ENCODE measurements at regions not wholly inside any gene's neighbourhood (a gene's known extent, or its start where the extent isn't known, plus 50 kb on each side); places are given as distances from the start of the nearest gene placed in this dataset.

- no peak for DNase-seq (ENCODE audit: low read depth in 2 of 2)
Measured at GRCh38 chr3:40810813-40811212, 286.1 kb downstream of the ZNF621 start.

DNA sequence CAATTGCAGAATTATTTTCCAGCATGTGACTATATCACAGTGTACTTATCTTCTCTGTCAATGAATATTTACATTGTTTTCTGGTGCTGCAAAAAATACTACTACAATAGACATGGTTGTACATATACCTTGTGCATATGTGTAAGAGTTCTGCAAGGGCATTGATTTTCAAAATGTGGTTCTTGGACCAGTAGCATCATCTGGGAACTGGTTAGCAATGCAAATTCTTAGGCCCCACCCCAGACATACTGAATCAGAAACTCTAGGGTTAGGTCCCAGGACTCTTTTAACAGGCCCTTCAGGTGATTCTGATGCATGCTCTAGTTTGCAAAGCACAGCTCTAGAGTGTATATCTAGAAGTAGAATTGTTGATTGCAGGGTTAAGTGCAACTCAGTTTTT, 292.3 kb downstream of the ZNF621 start:
- no peak for DNase-seq (ENCODE audit: low read depth in 2 of 2)

DNA sequence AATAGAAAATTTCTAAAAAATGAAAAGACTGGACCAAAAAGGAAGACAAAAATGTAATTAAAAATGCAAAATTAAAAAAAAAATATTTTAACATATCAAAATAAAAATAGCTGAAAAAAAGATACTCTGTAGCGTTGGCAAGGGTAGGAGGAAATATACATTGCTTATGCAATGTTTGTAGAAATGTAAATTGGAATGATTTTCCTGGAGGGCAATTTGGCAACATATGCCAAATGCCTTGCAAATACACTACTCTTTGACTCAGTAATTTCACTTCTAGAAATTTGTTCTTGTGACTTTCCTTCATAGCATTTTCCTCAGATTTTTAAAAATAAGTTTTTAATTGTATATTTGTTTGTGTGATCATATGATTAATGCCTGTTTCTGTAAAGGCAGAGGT, 296.6 kb downstream of the ZNF621 start:
- DNase-seq (ENCODE audit: low read depth in 2 of 2): no peak

GRCh38 chr3:40827226-40827625, 302.5 kb downstream of the ZNF621 start:
- DNase-seq (ENCODE audit: low read depth in 2 of 2): no peak

- no peak for DNase-seq (ENCODE audit: low read depth in 2 of 2)
Measured at GRCh38 chr3:40827942-40828688, 303.4 kb downstream of the ZNF621 start.

DNA sequence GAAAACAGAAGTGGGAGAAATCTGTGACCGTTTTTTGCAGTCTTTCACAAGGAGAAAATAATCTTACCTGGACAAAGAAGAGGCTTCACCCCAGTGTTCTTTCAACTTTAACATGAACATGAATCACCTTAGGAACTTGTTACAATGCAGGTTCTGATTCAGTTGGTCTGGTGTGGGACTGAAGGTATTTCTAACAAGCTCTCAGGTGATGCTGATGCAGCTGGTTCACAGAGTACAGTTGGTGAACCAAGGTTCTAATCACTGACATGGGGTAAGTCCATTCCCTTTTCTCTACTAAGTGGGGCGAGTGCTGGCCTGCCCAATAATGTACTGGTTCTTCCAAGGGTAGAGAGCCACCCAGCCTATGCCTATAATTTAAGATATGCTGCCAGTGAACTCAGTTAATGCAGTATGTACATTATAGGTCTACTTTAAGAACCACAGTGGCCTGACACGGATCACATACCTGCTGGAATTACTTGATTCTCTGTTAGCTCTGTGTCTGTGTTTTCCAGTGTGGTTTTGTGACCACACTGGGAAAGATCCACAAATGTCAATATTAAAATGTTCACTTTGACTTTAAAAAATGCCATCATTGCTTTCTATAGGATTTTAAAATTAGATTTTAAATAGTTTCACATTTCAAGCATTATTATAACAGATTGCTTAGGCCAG, 304.1 kb downstream of the ZNF621 start:
- DNase-seq (ENCODE audit: low read depth in 2 of 2): no peak

DNA sequence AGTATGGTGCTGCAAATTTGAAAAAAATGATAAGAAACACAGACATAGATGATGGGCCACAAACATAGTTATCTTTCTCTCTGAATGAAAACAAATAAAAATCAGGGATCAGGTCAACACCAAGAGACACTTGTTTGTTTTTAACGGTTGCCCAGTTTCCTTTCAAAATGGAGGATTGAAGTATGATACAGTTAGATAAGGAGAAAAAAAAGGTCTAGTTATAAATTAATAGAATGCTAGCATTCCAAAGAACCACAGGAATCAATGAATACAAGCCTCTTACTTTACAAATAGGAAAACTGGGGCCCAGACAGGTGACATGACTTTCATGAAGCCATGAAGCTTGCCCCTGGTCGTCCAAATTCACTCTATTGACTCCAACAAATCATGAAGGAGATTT, 305.1 kb downstream of the ZNF621 start:
- DNase-seq (ENCODE audit: low read depth in 2 of 2): no peak

GRCh38 chr3:40837300-40837699, 312.5 kb downstream of the ZNF621 start:
- DNase-seq (ENCODE audit: low read depth in 2 of 2): no peak

DNA sequence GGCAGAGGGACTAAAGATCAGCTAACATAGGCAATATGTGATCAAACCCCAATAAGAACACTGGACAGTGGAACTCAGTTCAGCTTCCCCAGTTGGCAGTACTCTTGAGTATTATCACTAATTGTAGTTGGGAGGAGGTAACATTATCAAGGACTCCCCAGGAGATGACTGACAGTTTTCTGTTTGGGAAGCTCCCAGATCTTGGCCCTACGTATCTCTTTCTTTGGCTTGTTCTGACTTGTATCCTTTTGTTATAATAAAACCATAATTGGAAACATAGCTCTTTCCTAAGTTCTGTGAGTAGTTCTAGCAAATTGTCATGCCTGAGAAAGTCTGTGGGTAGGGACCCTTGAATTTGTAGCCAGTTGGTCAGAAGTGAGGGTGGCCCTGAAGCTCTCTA, 316.4 kb downstream of the ZNF621 start:
- no peak for DNase-seq (ENCODE audit: low read depth in 2 of 2)

GRCh38 chr3:40841570-40842109, 316.9 kb downstream of the ZNF621 start:
- no peak for DNase-seq (ENCODE audit: low read depth in 2 of 2)

GRCh38 chr3:40842714-40843113, 318.0 kb downstream of the ZNF621 start:
- no peak for DNase-seq (ENCODE audit: low read depth in 2 of 2)

DNA sequence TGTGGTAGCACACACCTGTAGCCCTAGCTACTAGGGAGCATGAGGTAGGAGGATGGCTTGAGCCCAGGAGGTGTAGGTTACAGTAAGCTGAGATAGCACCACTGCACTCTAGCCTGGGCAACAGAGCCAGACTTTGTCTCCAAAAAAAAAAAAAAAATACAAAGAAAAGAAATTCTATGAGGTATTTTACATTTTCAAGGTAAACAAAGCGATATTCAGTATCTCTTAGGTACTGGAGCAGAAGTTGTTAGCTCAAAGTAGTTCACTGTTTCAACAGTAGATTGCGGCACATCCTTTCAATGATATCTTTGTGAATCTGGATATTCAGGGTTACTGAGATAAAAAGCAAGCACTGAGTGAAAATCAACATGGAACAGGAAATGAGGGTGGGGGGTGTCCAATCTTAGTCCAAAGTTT, 318.5 kb downstream of the ZNF621 start:
- no peak for DNase-seq (ENCODE audit: low read depth in 2 of 2)

DNA sequence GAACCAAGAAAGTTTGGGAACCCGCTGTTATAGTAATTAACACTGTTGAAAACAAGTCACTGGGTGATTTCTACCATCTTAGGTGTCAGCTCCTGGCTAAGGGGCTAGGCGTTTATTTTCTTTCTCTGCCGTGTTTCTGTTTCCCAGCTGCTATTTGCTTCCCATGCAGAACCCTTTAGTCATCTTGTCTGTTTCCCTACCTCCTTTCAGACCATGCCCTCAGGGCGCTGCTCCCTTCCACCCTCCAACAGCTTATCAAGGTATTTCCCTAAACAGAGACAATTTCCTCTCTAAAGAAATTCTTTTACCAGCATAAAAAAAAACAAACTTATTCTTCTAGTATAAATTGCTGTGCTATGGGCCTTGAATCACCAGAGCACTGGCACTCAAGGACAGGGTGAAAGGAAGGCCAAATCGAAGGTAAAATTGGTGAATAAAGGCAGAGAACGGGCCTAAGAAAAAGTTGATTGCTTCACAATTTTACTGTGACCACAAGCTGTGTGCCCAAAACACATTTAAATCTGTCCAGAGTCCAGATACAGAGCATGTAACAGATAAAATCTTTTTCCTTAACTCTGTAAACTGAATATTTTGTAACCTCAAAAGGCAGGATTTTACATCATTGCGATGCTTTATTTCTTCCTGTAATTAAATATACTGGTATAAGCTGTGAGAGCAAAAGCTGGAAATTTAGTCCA, 319.2 kb downstream of the ZNF621 start:
- DNase-seq (ENCODE audit: low read depth in 2 of 2): no peak

DNA sequence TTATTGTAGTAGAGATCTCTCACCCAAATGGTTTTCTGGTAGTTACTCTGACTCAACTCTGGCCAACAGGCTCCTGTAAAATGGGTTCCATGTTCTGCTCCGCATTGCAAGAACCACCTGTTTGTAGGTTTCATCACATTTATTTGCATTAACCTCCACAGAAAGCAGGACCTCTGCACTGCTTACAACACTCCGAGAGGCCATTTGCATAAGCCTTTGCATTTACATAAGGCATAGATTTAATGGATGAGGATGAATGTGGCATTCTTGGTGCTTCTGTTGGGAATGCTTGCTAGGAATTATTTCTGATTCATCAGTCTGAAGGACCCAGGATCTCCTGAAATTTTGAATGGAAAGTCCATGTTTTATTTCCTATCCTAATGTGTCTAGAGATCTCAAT, 320.1 kb downstream of the ZNF621 start:
- DNase-seq (ENCODE audit: low read depth in 2 of 2): no peak

DNA sequence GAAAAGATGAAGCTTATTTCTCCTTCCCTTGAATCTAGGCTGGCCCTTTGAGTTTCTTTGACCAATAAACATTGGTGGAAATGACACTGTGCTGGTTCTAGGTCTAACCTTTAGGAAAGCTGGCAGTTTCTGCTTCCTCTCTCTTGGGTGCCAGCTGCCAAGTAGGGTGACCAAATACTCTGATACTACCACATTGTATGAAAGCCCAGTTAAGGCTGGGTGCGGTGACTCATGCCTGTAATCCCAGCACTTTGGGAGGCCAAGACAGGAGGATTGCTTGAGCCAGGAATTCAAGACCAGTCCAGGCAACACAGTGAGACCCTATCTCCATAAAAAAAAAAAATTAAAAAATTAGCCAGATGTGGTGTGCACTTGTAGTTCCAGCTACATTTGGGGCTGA, 320.7 kb downstream of the ZNF621 start:
- DNase-seq (ENCODE audit: low read depth in 2 of 2): no peak

- no peak for DNase-seq (ENCODE audit: low read depth in 2 of 2)
Measured at GRCh38 chr3:40845916-40846315, 321.2 kb downstream of the ZNF621 start.

GRCh38 chr3:40846451-40846850, 321.7 kb downstream of the ZNF621 start:
- DNase-seq (ENCODE audit: low read depth in 2 of 2): no peak

DNA sequence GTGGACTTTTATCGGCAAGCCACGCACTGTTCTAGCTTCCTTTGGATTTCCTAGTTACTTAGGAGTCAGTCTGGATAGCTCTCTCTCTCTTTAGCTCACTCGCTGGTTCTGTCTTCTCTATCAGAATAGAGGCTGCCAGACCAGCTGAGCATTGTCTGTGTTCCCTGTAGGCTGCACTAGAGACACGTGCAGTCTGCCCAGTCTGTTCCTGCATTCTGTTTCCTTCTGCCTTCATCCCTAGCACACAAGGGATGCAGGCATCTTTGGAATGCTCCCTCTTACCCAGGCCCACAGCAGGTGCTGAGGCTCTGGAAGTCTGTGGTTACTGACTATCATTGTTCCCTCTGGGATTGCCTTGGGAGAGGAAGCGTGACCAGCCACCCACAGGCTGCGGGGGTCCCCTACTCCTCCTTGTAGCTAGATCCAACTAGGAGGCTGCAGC, 322.8 kb downstream of the ZNF621 start:
- DNase-seq (ENCODE audit: low read depth in 2 of 2): no peak

GRCh38 chr3:40848421-40848820, 323.7 kb downstream of the ZNF621 start:
- DNase-seq (ENCODE audit: low read depth in 2 of 2): no peak

- no peak for DNase-seq (ENCODE audit: low read depth in 2 of 2)
Measured at GRCh38 chr3:40850861-40851260, 326.1 kb downstream of the ZNF621 start.

- DNase-seq (ENCODE audit: low read depth in 2 of 2): no peak
Measured at GRCh38 chr3:40851836-40852235, 327.1 kb downstream of the ZNF621 start.

DNA sequence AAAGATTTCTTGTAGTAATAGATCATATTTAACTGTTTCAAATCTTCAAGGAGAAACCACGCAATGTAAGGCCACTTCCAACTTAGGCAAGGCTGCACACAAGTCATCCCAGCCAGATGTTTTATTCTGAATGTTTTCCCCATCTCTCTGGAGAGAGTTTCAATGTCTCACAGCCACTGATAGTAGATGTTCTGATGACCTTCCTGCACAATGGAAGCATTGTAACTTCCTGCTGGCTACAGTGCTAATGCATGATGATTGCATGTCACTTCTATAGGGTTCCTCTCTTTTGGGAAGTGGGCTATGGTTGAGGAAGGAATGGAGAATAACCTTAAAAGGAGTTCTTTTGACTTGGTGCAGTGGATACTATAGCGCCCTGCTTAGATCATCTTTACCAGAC, 328.0 kb downstream of the ZNF621 start:
- DNase-seq (ENCODE audit: low read depth in 2 of 2): no peak

DNA sequence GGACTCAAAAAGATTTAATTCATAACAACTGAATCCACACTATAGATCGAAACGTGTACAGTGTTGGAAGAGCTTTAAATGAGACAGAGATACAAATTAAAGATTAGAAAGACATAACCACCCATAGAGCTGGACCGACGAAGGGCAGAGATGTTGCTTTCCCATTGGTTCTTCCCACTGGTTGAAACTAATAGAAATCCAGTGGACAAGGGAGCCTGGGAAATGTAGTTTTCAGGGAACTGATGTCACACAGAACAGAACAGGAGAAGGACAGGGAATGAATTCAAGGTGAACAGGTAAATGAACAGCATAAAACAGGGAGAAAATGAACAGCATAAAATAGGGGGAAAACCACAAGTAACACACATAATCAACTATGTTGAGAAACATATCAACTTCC, 328.7 kb downstream of the ZNF621 start:
- DNase-seq (ENCODE audit: low read depth in 2 of 2): no peak
